GM19238 (cell line): ENCODE measurements at regions not wholly inside any gene's neighbourhood (a gene's known extent, or its start where the extent isn't known, plus 50 kb on each side); places are given as distances from the start of the nearest gene placed in this dataset.

ENCODE experiments used
- DNase-seq: peaks from one replicate; pipeline ENCODE4 v3.0.0; 2011; ENCODE audit warnings: low spot score; ENCODE audit not compliant: insufficient read length

GRCh38 chr7:79504607-79505389 lies 51.3 kb upstream of the MAGI2 start:
- DNase-seq, result no peak
